GM12878 (cell line): ENCODE measurements at regions not wholly inside any gene's neighbourhood (a gene's known extent, or its start where the extent isn't known, plus 50 kb on each side); places are given as distances from the start of the nearest gene placed in this dataset.
"Not testable (repeated sequence)": the region's sequence is repeated elsewhere in the genome, so short reads cannot be mapped to it uniquely, and the experiment has no call there.

ENCODE experiments used
- ATAC-seq: fragments of 200-7000 bp; cut with Tn5 transposase; 3 replicates; pipeline ENCODE4 v1.9.1; 2020; ENCODE audit warnings: mild to moderate bottlenecking, moderate library complexity
- BruUV-seq: library from RNA; stranded (reverse); fragments of 400-500 nt; replicated peaks from 2 replicates; lab custom pipeline; 2021; lab: Mats Ljungman, UMichigan
- CTCF ChIA-PET: fragments of 300-600 bp; sonication (Branson Sonifier 250); formaldehyde crosslinking; extraction: SDS; loops from one replicate; lab custom pipeline; 2021; ENCODE audit warnings: inconsistent platforms; lab: Yijun Ruan, JAX
- POLR2A ChIA-PET: fragments of 350-600 bp; formaldehyde crosslinking; extraction: SDS; loops from one replicate; lab custom pipeline; 2021; ENCODE audit warnings: inconsistent platforms; lab: Charles Lee
- RAD21 ChIA-PET: fragments of 300-600 bp; sonication (Branson Sonifier 250); formaldehyde crosslinking; loops from one replicate; lab custom pipeline; 2023; ENCODE audit warnings: antibody characterized with exemption; ENCODE audit not compliant: unreplicated experiment; lab: Charles Lee
- SMC1A ChIA-PET: fragments of 300-600 bp; sonication (Branson Sonifier 250); formaldehyde crosslinking; loops from one replicate; lab custom pipeline; 2023; ENCODE audit not compliant: unreplicated experiment, uncharacterized antibody; lab: Charles Lee
- DNase-seq: peaks from one replicate; pipeline ENCODE4 v3.0.0-alpha.2; 2011; ENCODE audit warnings: low read depth, low spot score
- FAIRE-seq: peaks from 3 replicates; lab custom pipeline; 2011; peaks lifted over from hg19 to GRCh38; lab: Jason Lieb, UNC
- H2AFZ ChIP-seq: 2 replicates; pipeline ENCODE4 v1.6.0; 2011; ENCODE audit warnings: low read depth, low read length, control low read depth; ENCODE audit not compliant: control insufficient read depth
- H3K27ac ChIP-seq: 2 replicates; pipeline ENCODE4 v1.5.1; 2011; ENCODE audit warnings: control low read depth; ENCODE audit not compliant: control insufficient read depth, insufficient read depth
- H3K27me3 ChIP-seq, 2 experiments: replicated peaks in 1 of 2; 2 replicates each; pipeline versions ENCODE4 v1.6.0 to v1.6.1; 2011; ENCODE audit warnings: low read length in 1 of 2; ENCODE audit not compliant: control insufficient read depth in 2 of 2, insufficient read depth in 2 of 2
- H3K36me3 ChIP-seq, 2 experiments: 2 replicates each; pipeline ENCODE4 v1.5.1; 2011; ENCODE audit warnings: low read length in 1 of 2; ENCODE audit not compliant: control insufficient read depth in 2 of 2, insufficient read depth in 2 of 2
- H3K4me1 ChIP-seq: 2 replicates; pipeline ENCODE4 v1.6.1; 2011; ENCODE audit warnings: mild to moderate bottlenecking, low read length, moderate library complexity, mixed read lengths; ENCODE audit not compliant: control insufficient read depth, insufficient read depth
- H3K4me2 ChIP-seq: 2 replicates; pipeline ENCODE4 v1.6.0; 2011; ENCODE audit warnings: control low read depth; ENCODE audit not compliant: control insufficient read depth, insufficient read depth
- H3K4me3 ChIP-seq: fragments of 200-600 bp; sonication (generic); 2 replicates; pipeline ENCODE4 v1.5.1; 2016
- H3K79me2 ChIP-seq: 2 replicates; pipeline ENCODE4 v1.6.0; 2011; ENCODE audit warnings: low read length; ENCODE audit not compliant: control insufficient read depth, insufficient read depth
- H3K9ac ChIP-seq: 2 replicates; pipeline ENCODE4 v1.8.0; 2011; ENCODE audit warnings: low read length, control low read depth, mixed read lengths; ENCODE audit not compliant: control insufficient read depth, insufficient read depth
- H3K9me3 ChIP-seq: replicated peaks from 3 replicates; pipeline ENCODE4 v1.5.1; 2011; ENCODE audit warnings: mild to moderate bottlenecking, low read length; ENCODE audit not compliant: control insufficient read depth, insufficient read depth
- H4K20me1 ChIP-seq: 2 replicates; pipeline ENCODE4 v1.6.0; 2011; ENCODE audit not compliant: control insufficient read depth, insufficient read depth
- E4F1 ChIP-seq: fragments of 450-650 bp; IDR thresholded peaks from 2 replicates; pipeline ENCODE4 v1.6.1; 2018; ENCODE audit warnings: borderline replicate concordance, mild to moderate bottlenecking; ENCODE audit not compliant: partially characterized antibody
- FOXK2 ChIP-seq: fragments of 450-650 bp; IDR thresholded peaks from 2 replicates; pipeline ENCODE4 v1.6.1; 2017; ENCODE audit warnings: mild to moderate bottlenecking, moderate library complexity
- NFYB ChIP-seq: IDR thresholded peaks from 2 replicates; pipeline ENCODE4 v1.6.1; 2011; ENCODE audit warnings: low read depth, mild to moderate bottlenecking, low read length, improper control_type of control experiment, moderate library complexity; ENCODE audit not compliant: insufficient read depth
- NR2C2 ChIP-seq: IDR thresholded peaks from 2 replicates; pipeline ENCODE4 v1.6.1; 2011; ENCODE audit warnings: borderline replicate concordance, low read depth; ENCODE audit not compliant: control insufficient read depth, insufficient read length
- RAD21 ChIP-seq: IDR thresholded peaks from 2 replicates; pipeline ENCODE4 v1.6.1; 2011; ENCODE audit warnings: mild to moderate bottlenecking, low read depth, low read length, moderate library complexity; ENCODE audit not compliant: insufficient read depth
- WGBS: methylation state at CpG from one replicate; pipeline ENCODE4 v1.1.6; 2016; ENCODE audit warnings: low lambda C conversion rate; ENCODE audit not compliant: insufficient replicate concordance, insufficient coverage; ENCODE audit errors: missing lambda C conversion rate; 5-methylcytosine and 5-hydroxymethylcytosine counted together
- in situ Hi-C: fragments of 300-500 bp; cut with MboI; formaldehyde crosslinking; loops from 9 replicates; pipeline ENCODE4 v1.14.3; 2018; ENCODE audit warnings: mixed read lengths
- intact Hi-C: fragments of 100-400 bp; cut with micrococcal nuclease; formaldehyde crosslinking; loops from one replicate; pipeline ENCODE4 v1.14.2; 2022; ENCODE audit not compliant: unreplicated experiment
- TF ChIP-seq, protein P1 (sequence below): IDR thresholded peaks from 2 replicates; pipeline ENCODE4 v1.6.1; 2011; ENCODE audit warnings: borderline replicate concordance, low read depth, mild to moderate bottlenecking, moderate library complexity, mixed read lengths, low read length; ENCODE audit not compliant: insufficient read depth; ENCODE audit errors: extremely low read length

DNA sequence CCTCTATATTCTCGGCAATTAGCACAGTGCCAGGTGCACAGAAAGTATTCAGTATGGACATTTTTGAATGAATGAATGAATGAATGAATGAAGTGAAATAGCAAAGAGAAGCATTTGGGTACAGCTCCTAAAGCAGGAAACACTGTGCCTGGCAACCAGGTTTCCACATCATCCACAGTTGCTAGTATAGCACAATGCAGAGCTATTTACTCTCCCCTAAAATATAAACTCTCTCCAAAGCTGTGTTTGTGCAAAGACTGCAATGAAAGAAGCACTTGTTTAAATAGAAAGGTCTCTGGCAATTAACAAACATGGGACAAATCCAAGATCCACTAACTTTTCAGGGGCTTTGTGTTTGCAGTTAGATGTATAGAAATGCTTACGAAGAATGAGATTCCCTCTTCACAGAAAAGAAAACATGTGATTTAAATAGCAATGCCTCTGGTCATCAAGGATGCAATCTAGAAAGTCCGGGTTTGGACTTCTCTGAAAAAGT is 103.0 kb upstream of the OPCML start:
- Histone ChIP-seq H3K27ac (no peak overlapping the region), H3K36me3 (no peaks in the 10 kb centered on the region), H3K4me3 (no peak overlapping the region), H3K79me2 (no peaks in the 10 kb centered on the region), H3K4me1 (no peaks in the 10 kb centered on the region), H4K20me1 (no peaks in the 10 kb centered on the region), H3K9ac (no peak overlapping the region), H3K27me3 (no peaks in the 10 kb centered on the region; a peak in 1 of 4 replicates), H2AFZ (no peak overlapping the region), H3K9me3 (no peaks in the 10 kb centered on the region), H3K4me2 (no peak overlapping the region)
- in situ Hi-C loops (no loop called here), intact Hi-C loops (no loop called here)
- no peak for FAIRE-seq
- ChIA-PET SMC1A (no interaction called here), POLR2A (no interaction called here), CTCF (interaction anchor here (1.2 kb wide), 1 partner anchor 500 kb away, joined by 3 read pairs; no protein-coding TSS in a partner anchor), RAD21 (no interaction called here)
- WGBS = 25% methylated on average over 3 of the region's 3 CpGs
- TF ChIP-seq FOXK2 (no peak), E4F1 (no peak), RAD21 (no peak), NFYB (no peak), NR2C2 (no peak)
- TF ChIP-seq, protein P1, sequence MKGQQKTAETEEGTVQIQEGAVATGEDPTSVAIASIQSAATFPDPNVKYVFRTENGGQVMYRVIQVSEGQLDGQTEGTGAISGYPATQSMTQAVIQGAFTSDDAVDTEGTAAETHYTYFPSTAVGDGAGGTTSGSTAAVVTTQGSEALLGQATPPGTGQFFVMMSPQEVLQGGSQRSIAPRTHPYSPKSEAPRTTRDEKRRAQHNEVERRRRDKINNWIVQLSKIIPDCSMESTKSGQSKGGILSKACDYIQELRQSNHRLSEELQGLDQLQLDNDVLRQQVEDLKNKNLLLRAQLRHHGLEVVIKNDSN = no peak
- ATAC-seq = no peak
- BruUV-seq = no TSS peak
- no peak for DNase-seq

DNA sequence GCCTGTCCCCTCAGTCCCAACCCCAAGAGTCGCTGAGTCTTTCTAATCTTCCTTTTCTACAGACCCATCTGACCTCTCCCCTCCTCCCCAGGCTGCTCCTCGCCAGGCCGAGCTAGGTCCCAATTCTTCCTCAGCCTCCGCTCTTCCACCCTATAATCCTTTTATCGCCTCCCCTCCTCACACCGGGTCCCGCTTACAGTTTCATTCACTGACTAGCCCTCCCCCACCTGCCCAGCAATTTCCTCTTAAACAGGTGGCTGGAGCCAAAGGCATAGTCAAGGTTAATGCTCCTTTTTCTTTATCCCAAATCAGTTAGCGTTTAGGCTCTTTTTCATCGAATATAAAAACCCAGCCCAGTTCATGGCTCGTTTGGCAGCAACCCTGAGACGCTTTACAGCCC is 96.1 kb upstream of the OPCML start:
- FAIRE-seq, RAD21 ChIA-PET, SMC1A ChIA-PET, H3K4me3 ChIP-seq, H3K36me3 ChIP-seq, H3K4me1 ChIP-seq, H3K27ac ChIP-seq, H3K9me3 ChIP-seq, ATAC-seq, DNase-seq, POLR2A ChIA-PET, BruUV-seq, H3K79me2 ChIP-seq, H3K9ac ChIP-seq, H3K4me2 ChIP-seq, H4K20me1 ChIP-seq, CTCF ChIA-PET, intact Hi-C loops, H2AFZ ChIP-seq, H3K27me3 ChIP-seq: not testable (repeated sequence)
- WGBS = 41% methylated on average over 8 of the region's 11 CpGs
- in situ Hi-C loops = loop anchor here (10.0 kb wide), 1 partner anchor 494 kb away; no protein-coding TSS in a partner anchor
